K562 (cell line): ENCODE measurements at regions not wholly inside any gene's neighbourhood (a gene's known extent, or its start where the extent isn't known, plus 50 kb on each side); places are given as distances from the start of the nearest gene placed in this dataset.

ENCODE experiments used
- ATAC-seq: fragments of 200-7000 bp; cut with Tn5 transposase; 3 replicates; pipeline ENCODE4 v1.9.1; 2020; ENCODE audit warnings: moderate library complexity
- BruUV-seq: library from RNA; stranded (reverse); fragments of 400-500 nt; replicated peaks from 2 replicates; lab custom pipeline; 2021; lab: Mats Ljungman, UMichigan
- CTCF ChIA-PET: fragments of 300-600 bp; formaldehyde crosslinking; extraction: SDS; loops from one replicate; lab custom pipeline; 2021; ENCODE audit warnings: low intra/inter-chr PET ratio; lab: Yijun Ruan, JAX
- POLR2A ChIA-PET: fragments of 300-600, 350-650 bp; sonication (Branson Sonifier 250); formaldehyde crosslinking; extraction: SDS; loops from one replicate; lab custom pipeline; 2021; ENCODE audit warnings: antibody characterized with exemption, inconsistent platforms; lab: Yijun Ruan, JAX
- DNase-seq, 4 experiments: peaks; one replicate each; pipeline versions ENCODE4 v3.0.0 to v3.0.0-alpha.2; 2011 to 2018; ENCODE audit warnings: low spot score in 3 of 4, mixed read lengths in 3 of 4; ENCODE audit errors: extremely low read depth in 1 of 4
- FAIRE-seq: peaks from 2 replicates; lab custom pipeline; 2011; peaks lifted over from hg19 to GRCh38; lab: Jason Lieb, UNC
- H2AFZ ChIP-seq: 2 replicates; pipeline ENCODE4 v1.6.0; 2011; ENCODE audit warnings: low read depth, low read length, control low read depth, inconsistent platforms
- H3K27ac ChIP-seq: fragments of 200-600 bp; 3 replicates; pipeline ENCODE4 v1.8.0; 2011; ENCODE audit warnings: low read depth, mild to moderate bottlenecking, control low read depth, inconsistent platforms, low read length, moderate library complexity, mixed read lengths; ENCODE audit errors: extremely low read depth
- H3K27me3 ChIP-seq, 2 experiments: fragments of 300-600 bp in 1 of 2; 2 replicates in 1 of 2; 3 replicates in 1 of 2; pipeline versions ENCODE4 v1.6.0 to v1.8.0; 2011; ENCODE audit warnings: inconsistent platforms in 2 of 2, low read length in 2 of 2, mild to moderate bottlenecking in 1 of 2, mixed read lengths in 1 of 2, moderate library complexity in 1 of 2; ENCODE audit not compliant: control insufficient read depth in 2 of 2, insufficient read depth in 2 of 2
- H3K36me3 ChIP-seq: fragments of 300-600 bp; 3 replicates; pipeline ENCODE4 v1.8.0; 2011; ENCODE audit warnings: mild to moderate bottlenecking, low read length, inconsistent platforms; ENCODE audit not compliant: control insufficient read depth, insufficient read depth
- H3K4me1 ChIP-seq, 2 experiments: fragments of 200-600 bp in 1 of 2; replicated peaks in 1 of 2; 2 replicates in 1 of 2; 3 replicates in 1 of 2; pipeline versions ENCODE4 v1.5.1 to v1.8.0; 2011; ENCODE audit warnings: inconsistent platforms in 2 of 2, low read length in 2 of 2, mild to moderate bottlenecking in 1 of 2, mixed read lengths in 1 of 2, moderate library complexity in 1 of 2; ENCODE audit not compliant: control insufficient read depth in 2 of 2, insufficient read depth in 2 of 2
- H3K4me2 ChIP-seq: 2 replicates; pipeline ENCODE4 v1.6.1; 2011; ENCODE audit warnings: low read length, control low read depth, inconsistent platforms, mixed read lengths; ENCODE audit not compliant: insufficient read depth
- H3K4me3 ChIP-seq: fragments of 200-600 bp; sonication (generic), shearing (Covaris generic); 2 replicates; pipeline ENCODE4 v1.5.1; 2016; ENCODE audit warnings: control low read depth, inconsistent platforms
- H3K79me2 ChIP-seq: fragments of 200-600 bp; 3 replicates; pipeline ENCODE4 v1.8.0; 2011; ENCODE audit warnings: low read length, inconsistent platforms; ENCODE audit not compliant: control insufficient read depth, insufficient read depth
- H3K9ac ChIP-seq, 2 experiments: 2 replicates each; pipeline versions ENCODE4 v1.6.0 to v1.6.1; 2011; ENCODE audit warnings: low read depth in 2 of 2, low read length in 2 of 2, control low read depth in 1 of 2, inconsistent platforms in 1 of 2, mild to moderate bottlenecking in 1 of 2, mixed read lengths in 1 of 2; ENCODE audit not compliant: insufficient read depth in 1 of 2
- H3K9me1 ChIP-seq: one replicate; pipeline ENCODE4 v1.6.0; 2011; ENCODE audit warnings: inconsistent platforms, mild to moderate bottlenecking, low read length, moderate library complexity; ENCODE audit not compliant: control insufficient read depth, insufficient read depth
- H3K9me3 ChIP-seq: replicated peaks from 2 replicates; pipeline ENCODE4 v1.5.1; 2011; ENCODE audit warnings: low read depth, low read length, inconsistent platforms; ENCODE audit not compliant: control insufficient read depth, insufficient read depth
- H4K20me1 ChIP-seq: replicated peaks from 2 replicates; pipeline ENCODE4 v1.6.1; 2011; ENCODE audit warnings: low read length, inconsistent platforms, mixed read lengths; ENCODE audit not compliant: control insufficient read depth, insufficient read depth
- BRF2 ChIP-seq: IDR thresholded peaks from 3 replicates; pipeline ENCODE4 v1.6.1; 2011; ENCODE audit warnings: borderline replicate concordance, mild to moderate bottlenecking; ENCODE audit not compliant: insufficient read length, insufficient read depth
- CUX1 ChIP-seq: fragments of 200-800 bp; sonication (Bioruptor generic); IDR thresholded peaks from 2 replicates; pipeline ENCODE4 v1.6.1; 2016; ENCODE audit warnings: missing genetic modification characterization, missing compliant biosample characterization
- ELF1 ChIP-seq: fragments of 200-800 bp; sonication (Bioruptor generic); IDR thresholded peaks from 2 replicates; pipeline ENCODE4 v1.6.1; 2016; ENCODE audit warnings: missing genetic modification characterization, missing compliant biosample characterization
- ETS1 ChIP-seq: conservative IDR thresholded peaks from 2 replicates; pipeline ENCODE4 v1.6.1; 2011; ENCODE audit warnings: low read depth, mild to moderate bottlenecking, low read length; ENCODE audit not compliant: control insufficient read depth
- FOS ChIP-seq: IDR thresholded peaks from 3 replicates; pipeline ENCODE4 v1.6.1; 2011; ENCODE audit not compliant: insufficient read length; ENCODE audit errors: extremely low read depth
- LEF1 ChIP-seq: fragments of 450-650 bp; IDR thresholded peaks from 2 replicates; pipeline ENCODE4 v1.6.1; 2016; ENCODE audit warnings: mild to moderate bottlenecking
- NR0B1 ChIP-seq: fragments of 450-650 bp; IDR thresholded peaks from one replicate; pipeline ENCODE4 v1.6.1; 2018; ENCODE audit warnings: mild to moderate bottlenecking, moderate library complexity; ENCODE audit not compliant: partially characterized antibody
- TCF15 ChIP-seq: fragments of 250-450 bp; sonication (Bioruptor Pico); IDR thresholded peaks from 2 replicates; pipeline ENCODE4 v1.8.0; 2022; ENCODE audit warnings: moderate library complexity, mild to moderate bottlenecking, inconsistent platforms
- ZNF197 ChIP-seq: fragments of 200-800 bp; sonication (Bioruptor generic); IDR thresholded peaks from 2 replicates; pipeline ENCODE4 v1.6.1; 2016; ENCODE audit warnings: low read depth, missing genetic modification characterization, missing compliant biosample characterization
- in situ Hi-C: fragments of 300-500 bp; cut with MboI; formaldehyde crosslinking; loops from 4 replicates; pipeline ENCODE4 v1.15.0; 2018; ENCODE audit warnings: inconsistent platforms, mixed read lengths
- intact Hi-C: fragments of 100-400 bp; cut with micrococcal nuclease; formaldehyde crosslinking; loops from 2 replicates; pipeline ENCODE4 v1.14.2; 2022

- no peak for TF ChIP-seq CUX1 (CRISPR knock-in tag)
- no peak for TF ChIP-seq LEF1
- TF ChIP-seq BRF2: no peak
Observed at GRCh38 chr20:40148886-40149285, 540.1 kb downstream of the MAFB start (continued).

- TF ChIP-seq ELF1 (tag) (no peak), NR0B1 (no peak), ETS1 (no peak), ZNF197 (CRISPR knock-in tag) (no peak), TCF15 (CRISPR knock-in tag) (no peak), FOS (no peak)
- BruUV-seq: no TSS peak
- no peaks in the 10 kb centered on the region for H3K4me1 ChIP-seq
- H3K9ac ChIP-seq: no peak overlapping the region
- no peaks in the 10 kb centered on the region for H3K36me3 ChIP-seq
- H3K9me3 ChIP-seq: no peaks in the 10 kb centered on the region
- H3K9me1 ChIP-seq: no peaks in the 10 kb centered on the region
- no peak overlapping the region for H2AFZ ChIP-seq
- no peak overlapping the region for H3K4me2 ChIP-seq
- DNase-seq (no peak), FAIRE-seq (no peak), ATAC-seq (no peak)
- H3K4me3 ChIP-seq: no peak overlapping the region
- H3K79me2 ChIP-seq: no peaks in the 10 kb centered on the region
- in situ Hi-C loops: no loop called here
- no peaks in the 10 kb centered on the region for H3K27me3 ChIP-seq
- intact Hi-C loops: no loop called here
- POLR2A ChIA-PET: no interaction called here
- H3K27ac ChIP-seq: no peak overlapping the region
- CTCF ChIA-PET: no interaction called here
- no peaks in the 10 kb centered on the region for H4K20me1 ChIP-seq
Observed at GRCh38 chr20:40146071-40146470, 543.0 kb downstream of the MAFB start.
